Activated T-helper 1 cell treated with anti-CD3 and anti-CD28 coated beads, Interleukin-12 subunit alpha, Interleukin-12 subunit beta, Interleukin-2, Interleukin-4 antibody, amounts not matched to agents 30 ng/mL and 10 ng/mL and 1 ng/mL, durations not matched to agents 14 hours and 24 hours and 36 hours (primary cell): ENCODE measurements at regions not wholly inside any gene's neighbourhood (a gene's known extent, or its start where the extent isn't known, plus 50 kb on each side); places are given as distances from the start of the nearest gene placed in this dataset.
"Not testable (repeated sequence)": the region's sequence is repeated elsewhere in the genome, so short reads cannot be mapped to it uniquely, and the experiment has no call there.

ENCODE experiments used
- DNase-seq: peaks from one replicate; pipeline ENCODE4 v3.0.0; 2021; ENCODE audit warnings: low spot score
- H3K27ac Mint-ChIP-seq: one replicate; pipeline ENCODE4 v1.8.0; 2021; ENCODE audit warnings: mild to moderate bottlenecking, mixed read lengths
- H3K27me3 Mint-ChIP-seq: one replicate; pipeline ENCODE4 v1.8.0; 2022; ENCODE audit warnings: mild to moderate bottlenecking, moderate library complexity, mixed read lengths; ENCODE audit not compliant: insufficient read depth
- H3K36me3 Mint-ChIP-seq: one replicate; pipeline ENCODE4 v1.8.0; 2021; ENCODE audit warnings: low read depth, mixed read lengths
- H3K4me1 Mint-ChIP-seq: one replicate; pipeline ENCODE4 v1.8.0; 2021; ENCODE audit warnings: low read depth, mixed read lengths
- H3K4me3 Mint-ChIP-seq: one replicate; pipeline ENCODE4 v1.8.0; 2021; ENCODE audit warnings: mild to moderate bottlenecking, moderate library complexity, mixed read lengths
- H3K9me3 Mint-ChIP-seq: one replicate; pipeline ENCODE4 v1.8.0; 2021; ENCODE audit warnings: mixed read lengths
- intact Hi-C: fragments of 100-400 bp; cut with micrococcal nuclease; formaldehyde crosslinking; loops from one replicate; pipeline ENCODE4 v1.15.1; 2024

DNA sequence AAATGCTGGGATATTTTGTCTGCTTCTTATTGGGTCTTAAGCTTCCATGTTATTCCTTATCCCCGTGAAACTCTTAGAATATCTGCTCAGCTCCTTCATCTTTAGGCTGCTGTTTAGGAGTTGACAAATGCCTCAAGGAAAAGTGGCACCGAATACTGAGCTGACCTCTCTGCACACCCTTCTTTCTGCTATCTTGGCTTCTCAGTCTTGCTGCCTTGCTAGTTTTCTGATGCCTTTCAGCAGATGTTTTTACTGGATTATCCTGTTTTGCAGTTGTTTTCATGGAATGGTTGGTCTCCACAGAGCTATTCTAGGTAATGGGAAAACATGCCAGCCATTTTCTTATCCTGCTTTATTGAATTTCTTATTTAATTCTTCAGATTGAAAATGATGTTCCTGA lies 86.3 kb downstream of the GYPE start:
- intact Hi-C loops, result no loop called here
- H3K27me3 Mint-ChIP-seq, result no peaks in the 10 kb centered on the region
- H3K4me1 Mint-ChIP-seq, result no peaks in the 10 kb centered on the region
- no peaks in the 10 kb centered on the region for H3K36me3 Mint-ChIP-seq
- no peak for DNase-seq
- H3K27ac Mint-ChIP-seq, result no peak overlapping the region
- no peaks in the 10 kb centered on the region for H3K9me3 Mint-ChIP-seq
- no peak overlapping the region for H3K4me3 Mint-ChIP-seq

DNA sequence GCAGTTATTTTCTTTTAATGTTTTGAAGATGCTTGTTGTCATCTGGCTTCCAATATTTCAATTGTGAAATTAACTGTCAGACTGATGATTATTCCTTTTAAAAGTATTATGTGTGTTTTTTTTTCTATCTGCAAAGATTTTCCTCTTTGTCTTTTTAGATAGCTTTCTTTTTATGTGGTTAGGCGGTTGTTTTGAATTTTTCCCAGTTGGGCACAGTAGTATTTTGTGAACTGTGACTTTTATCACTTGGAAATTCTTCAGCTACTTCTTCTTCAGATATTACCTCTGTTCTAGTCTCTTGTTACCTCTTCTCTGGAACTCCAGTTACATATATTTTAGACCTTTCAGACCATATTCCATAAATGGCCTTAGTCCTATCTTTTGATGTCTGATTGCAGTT lies 87.5 kb downstream of the GYPE start:
- intact Hi-C loops, H3K4me3 Mint-ChIP-seq, H3K36me3 Mint-ChIP-seq, H3K27me3 Mint-ChIP-seq, H3K27ac Mint-ChIP-seq, H3K4me1 Mint-ChIP-seq, DNase-seq, H3K9me3 Mint-ChIP-seq: not testable (repeated sequence)

DNA sequence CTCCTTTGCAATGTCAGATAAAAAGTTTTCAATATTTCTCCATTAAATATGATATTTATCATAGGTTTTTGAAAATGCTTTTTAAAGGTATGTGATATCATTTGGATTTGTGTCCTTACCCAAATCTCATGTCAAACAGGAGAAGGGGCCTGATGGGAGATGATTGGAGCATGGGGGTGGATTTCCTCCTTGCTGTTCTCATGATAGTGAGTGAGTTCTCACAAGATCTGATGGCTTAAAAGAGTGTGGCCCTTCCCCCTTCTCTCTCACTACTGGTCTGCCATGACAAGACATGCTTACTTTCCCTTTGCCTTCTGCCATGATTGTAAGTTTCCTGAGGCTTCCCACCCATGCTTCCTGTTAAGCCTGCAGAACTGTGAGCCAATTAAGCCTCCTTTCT lies 90.0 kb downstream of the GYPE start:
- intact Hi-C loops, H3K9me3 Mint-ChIP-seq, H3K4me3 Mint-ChIP-seq, H3K36me3 Mint-ChIP-seq, H3K27me3 Mint-ChIP-seq, DNase-seq, H3K4me1 Mint-ChIP-seq, H3K27ac Mint-ChIP-seq: not testable (repeated sequence)

DNA sequence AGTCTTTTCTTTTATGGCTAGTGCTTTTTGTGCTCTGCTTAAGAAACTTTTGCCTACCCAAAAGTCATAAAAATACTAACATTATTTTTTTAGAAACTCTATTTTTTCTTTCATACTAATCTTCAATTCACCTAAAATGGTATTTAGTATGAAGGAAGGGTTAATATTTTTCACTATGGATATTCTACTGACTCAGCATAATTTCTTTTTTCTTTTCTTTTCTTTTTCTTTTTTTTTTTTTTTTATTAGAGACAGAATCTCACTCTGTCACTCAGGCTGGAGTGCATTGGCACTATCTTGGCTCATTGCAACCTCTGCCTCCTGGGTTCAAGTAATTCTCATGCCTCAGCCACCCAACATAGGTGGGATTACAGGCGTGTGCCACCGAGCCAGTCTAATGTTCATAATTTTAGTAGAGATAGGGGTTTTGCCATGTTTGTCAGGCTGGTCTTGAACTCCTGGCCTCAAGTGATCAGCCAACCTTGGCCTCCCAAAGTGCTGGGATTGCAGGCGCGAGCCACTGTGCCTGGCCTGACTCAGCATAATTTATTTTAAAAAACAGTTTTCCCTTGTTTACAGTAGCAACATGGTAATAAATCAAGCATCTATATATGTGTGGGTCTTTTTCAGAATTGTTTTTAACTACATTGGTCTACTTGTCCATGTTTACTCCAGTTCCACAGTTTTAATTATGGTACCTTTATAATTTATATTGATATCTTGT lies 91.8 kb downstream of the GYPE start:
- DNase-seq, H3K27me3 Mint-ChIP-seq, H3K4me3 Mint-ChIP-seq, H3K36me3 Mint-ChIP-seq, H3K9me3 Mint-ChIP-seq, H3K4me1 Mint-ChIP-seq, H3K27ac Mint-ChIP-seq, intact Hi-C loops: not testable (repeated sequence)

DNA sequence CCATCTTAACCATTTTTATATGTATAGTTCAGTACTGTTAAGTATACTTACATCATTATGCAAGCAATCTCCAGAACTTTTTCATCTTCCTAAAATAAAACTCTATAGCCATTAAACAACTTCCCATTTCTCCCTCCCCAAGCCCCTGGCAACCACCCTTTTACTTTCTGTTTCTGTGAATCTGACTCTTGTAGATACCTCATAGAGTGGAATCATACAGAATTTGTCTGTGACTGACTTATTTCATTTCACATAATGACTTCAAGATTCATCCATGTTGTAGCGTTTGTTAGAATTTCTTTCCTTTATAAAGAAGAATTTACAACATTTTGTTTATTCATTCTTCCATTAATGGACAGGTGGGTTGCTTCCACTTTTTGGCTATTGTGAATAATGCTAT lies 91.2 kb upstream of the FREM3 start:
- H3K36me3 Mint-ChIP-seq, H3K27ac Mint-ChIP-seq, H3K9me3 Mint-ChIP-seq, H3K27me3 Mint-ChIP-seq, intact Hi-C loops, H3K4me1 Mint-ChIP-seq, H3K4me3 Mint-ChIP-seq, DNase-seq: not testable (repeated sequence)

- H3K4me3 Mint-ChIP-seq, intact Hi-C loops, H3K9me3 Mint-ChIP-seq, DNase-seq, H3K36me3 Mint-ChIP-seq, H3K27ac Mint-ChIP-seq, H3K4me1 Mint-ChIP-seq, H3K27me3 Mint-ChIP-seq: not testable (repeated sequence)
Observed at GRCh38 chr4:143790425-143790824, 90.0 kb upstream of the FREM3 start.

- H3K27ac Mint-ChIP-seq, DNase-seq, H3K9me3 Mint-ChIP-seq, H3K4me1 Mint-ChIP-seq, H3K36me3 Mint-ChIP-seq, H3K4me3 Mint-ChIP-seq, H3K27me3 Mint-ChIP-seq, intact Hi-C loops: not testable (repeated sequence)
Observed at GRCh38 chr4:143789618-143790017, 89.1 kb upstream of the FREM3 start.

DNA sequence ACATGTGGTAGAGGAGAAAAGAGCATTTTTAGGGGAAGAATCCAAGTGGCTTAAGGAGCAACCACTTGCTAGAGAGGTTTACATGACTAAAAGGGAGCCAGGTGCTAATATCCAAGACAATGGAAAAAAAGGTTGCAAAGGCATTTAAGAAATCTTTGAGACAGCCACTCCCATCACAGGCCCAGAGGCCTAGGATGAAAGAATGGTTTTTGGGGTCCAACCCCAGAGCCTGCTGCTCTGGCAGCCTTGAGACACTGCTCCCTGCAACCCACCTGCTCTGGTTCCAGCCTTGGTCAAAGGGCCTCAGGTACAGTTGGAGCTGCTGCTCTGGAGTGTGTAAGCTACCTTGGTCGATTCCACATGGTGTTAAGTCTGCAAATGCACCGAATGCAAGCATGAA lies 84.1 kb upstream of the FREM3 start:
- Mint-ChIP-seq H3K36me3 (no peaks in the 10 kb centered on the region), H3K4me1 (no peaks in the 10 kb centered on the region), H3K9me3 (peaks cover 5% of the 10 kb centered on the region), H3K27ac (no peak overlapping the region), H3K4me3 (no peak overlapping the region), H3K27me3 (no peaks in the 10 kb centered on the region)
- DNase-seq, result no peak
- intact Hi-C loops, result no loop called here

DNA sequence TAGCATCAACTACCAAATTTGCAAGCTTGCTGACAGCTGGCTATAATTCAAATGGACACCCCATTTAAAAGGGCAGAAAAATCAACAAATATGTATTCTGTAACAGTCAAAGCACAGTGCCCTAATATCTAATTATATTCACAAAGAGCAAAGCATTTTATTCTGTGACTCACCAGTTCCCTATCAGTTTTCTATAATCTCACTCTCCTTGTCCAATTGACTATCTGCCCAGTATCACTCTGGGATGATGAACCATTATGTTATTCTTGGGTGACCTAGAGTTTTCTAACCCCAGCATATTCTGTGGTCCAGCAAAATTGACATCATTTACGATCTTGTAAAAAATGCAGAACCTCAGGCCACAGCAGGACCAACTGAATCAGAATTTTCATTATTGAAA lies 82.0 kb upstream of the FREM3 start:
- H3K36me3 Mint-ChIP-seq, result no peaks in the 10 kb centered on the region
- intact Hi-C loops, result no loop called here
- H3K27me3 Mint-ChIP-seq, result no peaks in the 10 kb centered on the region
- H3K9me3 Mint-ChIP-seq, result peaks cover 5% of the 10 kb centered on the region
- H3K4me3 Mint-ChIP-seq, result no peak overlapping the region
- no peak for DNase-seq
- no peak overlapping the region for H3K27ac Mint-ChIP-seq
- H3K4me1 Mint-ChIP-seq, result no peaks in the 10 kb centered on the region

- Mint-ChIP-seq H3K27ac (no peak overlapping the region), H3K4me3 (no peak overlapping the region), H3K4me1 (no peaks in the 10 kb centered on the region), H3K36me3 (no peaks in the 10 kb centered on the region), H3K9me3 (no peaks in the 10 kb centered on the region), H3K27me3 (peaks cover 4% of the 10 kb centered on the region)
- DNase-seq, result peak; percentile 21
- intact Hi-C loops, result loop anchor here (1.0 kb wide), 2 partner anchors 133 to 369 kb away; no protein-coding TSS in a partner anchor
Observed at GRCh38 chr4:143773998-143774895, 73.8 kb upstream of the FREM3 start.

DNA sequence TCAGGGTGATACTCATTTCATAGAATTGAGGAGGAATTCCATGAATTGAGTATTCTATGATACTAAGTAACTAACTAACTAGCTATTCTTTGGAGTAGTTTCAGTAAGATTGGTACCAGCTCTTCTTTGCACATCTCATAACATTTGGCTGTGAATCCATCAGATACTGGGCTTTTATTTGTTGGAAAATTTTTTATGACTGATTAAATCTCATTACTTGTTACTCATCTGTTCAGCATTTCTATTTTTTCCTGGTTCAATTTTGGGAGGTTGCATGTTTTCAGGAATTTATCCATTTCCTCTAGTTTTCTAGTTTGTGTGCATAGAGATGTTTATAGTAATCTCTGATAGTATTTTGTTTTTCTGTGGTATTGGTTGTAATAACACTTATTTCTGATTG lies 70.8 kb upstream of the FREM3 start:
- Mint-ChIP-seq H3K9me3 (no peaks in the 10 kb centered on the region), H3K36me3 (no peaks in the 10 kb centered on the region), H3K27ac (no peak overlapping the region), H3K4me1 (no peaks in the 10 kb centered on the region), H3K4me3 (no peak overlapping the region), H3K27me3 (peaks cover 4% of the 10 kb centered on the region)
- intact Hi-C loops, result no loop called here
- DNase-seq, result no peak

DNA sequence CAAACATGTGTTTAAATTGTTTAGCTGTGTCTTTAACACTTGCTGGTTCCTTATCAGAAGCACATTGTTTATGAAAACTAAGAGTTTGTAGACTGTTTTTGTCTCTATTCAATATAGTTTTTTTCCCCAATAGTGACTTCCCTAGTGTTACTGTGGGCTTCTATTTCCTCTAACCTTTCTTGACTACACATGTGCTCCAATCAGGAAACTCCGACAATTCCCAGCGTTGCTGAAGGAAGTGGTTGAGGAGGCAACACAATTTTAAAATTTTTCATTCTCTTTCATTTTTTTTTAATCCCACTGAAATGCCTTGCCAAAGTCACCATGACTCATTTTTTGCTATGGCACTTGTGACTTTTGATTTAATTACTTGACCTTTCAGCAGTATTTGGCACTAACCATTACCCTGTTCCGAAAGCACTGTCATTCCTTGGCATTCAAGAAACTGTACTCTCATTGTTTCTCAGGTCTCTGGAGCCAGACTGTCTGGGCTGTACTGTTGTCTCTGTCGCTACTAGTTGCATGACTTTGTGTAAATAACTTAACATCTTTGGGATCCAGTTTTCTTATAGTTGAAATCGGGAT lies 67.6 kb upstream of the FREM3 start:
- Mint-ChIP-seq H3K4me3 (no peak overlapping the region), H3K27ac (no peak overlapping the region), H3K36me3 (no peaks in the 10 kb centered on the region), H3K4me1 (no peaks in the 10 kb centered on the region), H3K27me3 (peaks cover 3% of the 10 kb centered on the region), H3K9me3 (no peaks in the 10 kb centered on the region)
- no peak for DNase-seq
- intact Hi-C loops, result no loop called here

GRCh38 chr4:143763587-143763986 lies 63.1 kb upstream of the FREM3 start:
- Mint-ChIP-seq H3K36me3 (no peaks in the 10 kb centered on the region), H3K4me3 (no peak overlapping the region), H3K27ac (no peak overlapping the region), H3K4me1 (no peaks in the 10 kb centered on the region), H3K9me3 (no peaks in the 10 kb centered on the region), H3K27me3 (peaks cover 2% of the 10 kb centered on the region)
- no peak for DNase-seq
- intact Hi-C loops, result no loop called here
